NCI-H1105 (cell line): ENCODE measurements at regions not wholly inside any gene's neighbourhood (a gene's known extent, or its start where the extent isn't known, plus 50 kb on each side); places are given as distances from the start of the nearest gene placed in this dataset.
A peak's percentile ranks its signal among the peaks of the same experiment; 100 is the strongest.
"Not testable (repeated sequence)": the region's sequence is repeated elsewhere in the genome, so short reads cannot be mapped to it uniquely, and the experiment has no call there.

Experiments
- DNase-seq: peaks from one replicate; lab custom pipeline; 2025; lab: John Stamatoyannopoulos, UW

GRCh38 chr9:102506406-102506805, 488.7 kb upstream of the CYLC2 start:
- no peak for DNase-seq

DNA sequence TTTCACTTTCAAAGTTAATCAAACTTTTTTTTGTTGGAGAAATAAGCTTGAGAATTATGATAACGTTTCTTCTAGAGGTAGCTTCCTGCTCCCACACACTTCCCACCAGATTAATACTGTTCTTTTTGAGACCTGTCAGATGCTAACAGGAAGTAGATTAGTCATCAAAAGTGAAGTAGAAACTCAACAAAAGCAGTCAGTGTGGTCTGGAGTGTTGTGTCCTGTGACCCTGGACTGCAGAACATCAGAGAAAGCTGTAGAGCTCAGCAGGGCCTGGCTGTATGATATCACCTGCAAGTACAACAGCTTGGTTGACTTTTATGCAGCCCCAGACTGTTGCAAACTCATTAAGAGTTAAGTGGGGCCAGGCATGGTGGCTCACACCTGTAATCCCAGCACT, 495.7 kb upstream of the CYLC2 start:
- DNase-seq, result no peak

- DNase-seq, result no peak
These were observed 497.4 kb upstream of the CYLC2 start for GRCh38 chr9:102497709-102498108.

DNA sequence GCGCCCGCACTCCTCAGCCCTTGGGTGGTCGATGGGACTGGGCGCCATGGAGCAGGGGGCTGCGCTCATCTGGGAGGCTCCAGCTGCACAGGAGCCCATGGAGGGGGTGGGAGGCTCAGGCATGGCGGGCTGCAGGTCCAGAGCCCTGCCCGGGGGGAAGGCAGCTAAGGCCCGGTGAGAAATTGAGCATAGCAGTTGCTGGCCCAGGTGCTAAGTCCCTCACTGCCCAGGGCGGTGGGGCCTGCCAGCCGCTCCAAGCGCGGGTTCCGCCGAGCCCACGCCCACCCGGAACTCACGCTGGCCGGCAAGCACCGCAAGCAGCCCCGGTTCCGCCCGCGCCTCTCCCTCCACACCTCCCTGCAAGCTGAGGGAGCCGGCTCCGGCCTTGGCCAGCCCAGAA, 508.2 kb upstream of the CYLC2 start:
- DNase-seq, result not testable (repeated sequence)

- DNase-seq, result no peak
These were observed 511.5 kb upstream of the CYLC2 start for GRCh38 chr9:102483651-102484050.

DNA sequence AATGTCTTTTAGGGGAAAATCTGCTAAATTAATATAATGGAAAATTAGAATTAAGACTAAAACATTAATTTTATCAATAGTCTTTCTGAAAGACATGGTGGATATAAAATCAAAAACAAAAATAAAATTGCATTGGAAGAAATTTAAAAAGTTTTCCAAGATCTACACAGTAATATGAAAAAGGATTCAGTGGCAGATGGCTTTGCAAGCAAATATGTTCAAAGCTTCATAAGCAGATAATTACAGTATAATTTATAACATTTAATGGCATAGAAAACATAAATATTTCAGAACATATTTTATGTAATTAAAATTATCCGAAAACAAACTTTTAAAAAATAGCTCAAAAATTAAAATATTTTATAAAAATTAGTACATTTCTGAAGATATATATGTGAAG, 512.4 kb upstream of the CYLC2 start:
- DNase-seq, result no peak

DNA sequence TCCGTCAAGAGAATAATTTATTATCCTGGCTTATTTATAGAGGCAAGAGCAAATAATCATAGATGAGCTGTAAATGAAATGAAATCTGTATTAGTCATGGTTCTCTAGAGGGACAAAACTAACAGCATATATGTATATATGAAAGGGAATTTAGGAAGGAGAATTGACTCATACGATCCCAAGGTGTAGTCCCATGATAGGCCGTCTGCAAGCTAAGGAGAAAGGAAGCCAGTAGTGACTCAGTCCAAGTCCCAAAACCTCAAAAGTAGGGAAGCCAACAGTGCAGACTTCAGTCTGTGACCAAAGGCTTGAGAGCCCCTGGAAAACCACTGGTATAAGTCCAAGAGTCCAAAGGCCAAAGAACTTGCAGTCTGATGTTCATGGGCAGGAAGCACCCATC, 515.9 kb upstream of the CYLC2 start:
- no peak for DNase-seq

DNA sequence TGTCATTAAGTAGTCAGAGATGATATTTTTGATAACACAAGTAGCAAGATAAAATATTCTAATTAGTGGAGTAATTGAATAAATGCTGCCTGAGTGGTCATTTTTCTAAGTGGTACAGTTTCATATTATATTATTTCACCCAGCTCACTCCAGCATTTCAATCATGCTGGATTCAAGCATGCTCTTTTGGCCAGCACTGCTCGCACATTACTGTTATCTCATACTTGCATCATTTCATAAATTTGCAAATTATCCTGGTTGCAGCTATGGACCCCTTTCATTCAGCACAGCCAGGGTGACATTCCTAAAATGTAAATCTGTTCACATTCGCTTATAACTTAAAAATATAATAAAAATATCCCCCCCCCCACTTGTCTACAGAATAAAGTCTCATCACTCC, 520.8 kb upstream of the CYLC2 start:
- DNase-seq, result peak; percentile 7

DNA sequence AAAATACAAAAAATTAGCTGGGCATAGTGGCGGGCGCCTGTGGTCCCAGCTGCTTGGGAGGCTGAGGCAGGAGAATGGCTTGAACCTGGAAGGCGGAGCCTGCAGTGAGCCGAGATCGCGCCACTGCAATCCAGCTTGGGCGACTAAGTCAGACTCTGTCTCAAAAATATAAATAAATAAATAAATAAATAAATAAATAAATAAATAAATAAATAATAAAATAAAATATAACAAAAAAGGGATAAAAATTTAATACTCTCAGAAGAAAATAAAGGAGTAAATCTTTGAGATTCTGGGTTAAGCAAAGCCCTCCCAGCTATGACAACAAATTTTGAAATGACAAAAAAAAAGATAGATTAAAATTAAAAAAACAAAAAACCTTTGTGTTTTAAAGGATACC, 525.7 kb upstream of the CYLC2 start:
- DNase-seq, result not testable (repeated sequence)

DNA sequence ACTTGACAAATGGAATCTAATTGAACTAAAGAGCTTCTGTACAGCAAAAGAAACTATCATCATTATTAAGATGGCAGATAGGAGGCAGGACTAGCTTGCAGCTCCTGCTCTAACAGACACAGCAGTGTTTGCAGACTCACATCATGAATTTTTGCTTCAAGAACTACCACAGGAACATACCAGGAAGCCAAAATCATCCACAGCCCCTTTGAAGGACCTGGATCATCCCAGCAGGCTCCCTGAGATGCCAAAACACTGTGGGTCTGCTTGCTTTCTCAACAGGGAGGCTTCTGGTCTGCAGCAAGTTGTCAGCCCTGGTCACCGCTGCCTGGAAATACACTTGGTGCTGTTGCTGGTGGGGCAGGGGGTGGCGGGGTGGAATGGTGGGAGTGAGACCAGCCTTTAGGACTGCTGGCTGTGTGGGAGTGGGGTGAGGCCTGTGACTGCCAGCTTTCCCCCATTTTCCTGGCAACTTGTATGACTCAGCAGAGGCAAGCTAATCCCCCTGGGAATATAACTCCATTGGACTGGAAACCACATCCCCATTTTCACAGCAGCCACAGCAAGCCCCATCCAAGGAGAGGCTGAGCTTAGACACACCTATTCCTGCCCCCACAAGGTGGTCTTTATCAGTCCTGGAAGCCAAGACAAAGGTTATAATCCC, 533.8 kb upstream of the CYLC2 start:
- no peak for DNase-seq

DNA sequence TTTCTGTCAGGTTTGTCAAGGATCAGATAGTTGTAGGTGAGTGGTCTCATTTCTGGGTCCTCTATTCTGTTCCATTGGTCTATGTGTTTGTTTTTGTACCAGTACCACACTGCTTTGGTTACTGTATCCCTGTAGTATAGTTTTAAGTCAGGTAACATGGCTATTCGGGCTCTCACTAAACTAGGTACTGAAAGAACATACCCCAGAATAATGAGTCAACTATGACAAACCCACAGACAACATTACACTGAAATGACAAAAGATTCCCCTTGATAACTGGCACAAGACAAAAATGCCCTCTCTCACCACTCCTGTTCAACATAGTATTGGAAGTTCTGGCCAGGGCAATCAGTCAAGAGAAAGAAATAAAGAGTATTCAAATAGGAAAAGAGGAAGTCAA, 535.3 kb upstream of the CYLC2 start:
- DNase-seq, result no peak

GRCh38 chr9:102456562-102456961, 538.6 kb upstream of the CYLC2 start:
- DNase-seq, result no peak

DNA sequence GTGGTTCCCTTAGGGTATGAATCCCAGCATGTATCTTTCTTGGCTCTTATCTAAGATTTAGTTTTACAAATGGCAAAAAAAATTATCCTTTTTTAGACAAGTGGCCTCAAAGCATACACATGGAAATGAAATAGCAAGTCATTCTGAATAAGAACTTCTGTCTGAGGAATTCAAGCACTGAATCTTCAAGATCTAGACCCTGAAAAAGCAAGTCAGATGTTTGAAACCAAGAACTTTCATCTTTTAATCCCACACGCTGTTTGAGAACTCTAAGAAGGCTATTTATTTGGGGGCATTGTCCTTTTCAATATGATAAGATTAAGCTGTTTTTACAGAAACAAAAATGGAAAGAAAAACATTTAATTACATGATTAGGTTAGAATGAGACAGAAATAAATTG, 549.2 kb upstream of the CYLC2 start:
- no peak for DNase-seq

DNA sequence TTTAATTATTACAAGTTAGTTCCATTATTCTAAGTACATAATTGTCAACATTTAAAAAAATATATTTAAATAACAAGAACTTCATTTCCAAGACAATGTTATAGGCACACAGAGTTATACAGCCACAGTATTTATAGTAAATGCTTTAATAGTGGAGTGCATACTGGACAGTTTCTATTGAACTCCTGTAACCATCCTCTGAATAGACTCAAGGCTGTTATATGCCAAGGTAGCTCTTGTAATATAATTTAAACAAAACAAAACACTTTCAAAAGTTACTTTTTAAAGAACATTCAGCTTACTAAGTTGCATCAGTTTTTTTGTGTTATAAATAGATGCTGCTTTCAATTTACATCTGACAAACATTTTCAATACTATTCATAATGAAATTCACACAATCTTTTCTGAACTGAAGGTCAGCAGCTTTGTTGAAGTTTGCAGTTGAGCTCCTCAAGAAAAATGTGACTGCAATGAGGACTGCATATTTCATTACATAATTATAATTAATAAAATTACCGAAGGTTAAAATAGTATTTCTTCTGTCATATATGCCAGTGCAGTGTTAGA, 549.9 kb upstream of the CYLC2 start:
- DNase-seq, result no peak

GRCh38 chr9:102439583-102439982, 555.5 kb upstream of the CYLC2 start:
- DNase-seq, result no peak

DNA sequence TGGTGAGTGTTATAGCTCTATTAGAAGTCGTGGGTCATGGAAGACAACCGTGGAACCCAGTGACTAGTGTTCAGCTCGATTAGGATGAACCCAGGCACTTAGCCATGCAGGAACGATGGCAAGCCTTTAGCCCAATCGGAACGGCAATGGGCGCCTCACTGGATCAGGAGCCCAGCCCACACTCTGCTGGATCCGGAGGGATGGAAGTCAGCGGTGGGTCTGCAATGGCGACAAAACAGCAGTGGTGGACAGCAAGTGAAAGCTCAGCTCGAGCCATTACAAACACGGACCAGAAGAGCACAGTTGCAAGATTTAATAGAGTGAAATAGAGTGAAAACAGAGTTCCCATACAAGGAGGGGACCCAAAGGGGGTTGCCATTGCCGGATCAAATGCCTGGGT, 558.5 kb upstream of the CYLC2 start:
- not testable (repeated sequence) for DNase-seq

DNA sequence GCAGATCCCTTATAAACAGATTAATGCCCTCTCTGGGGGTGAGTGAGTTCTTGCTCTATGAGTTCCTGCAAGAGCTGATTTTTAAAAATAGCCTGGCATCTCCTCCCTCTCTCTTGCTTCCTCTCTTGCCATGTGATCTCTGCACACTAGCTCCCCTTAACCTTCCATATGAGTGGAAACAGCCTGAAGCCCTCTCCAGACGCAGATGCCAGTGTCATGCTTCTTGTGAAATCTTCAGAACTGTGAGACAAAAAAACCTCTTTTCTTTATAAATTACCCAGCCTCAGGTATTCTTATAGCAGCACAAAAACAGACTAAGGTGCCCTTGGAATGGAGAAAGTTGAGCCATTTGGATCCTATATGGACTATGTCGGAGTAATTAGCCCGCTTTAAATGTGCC, 559.7 kb upstream of the CYLC2 start:
- DNase-seq, result no peak

DNA sequence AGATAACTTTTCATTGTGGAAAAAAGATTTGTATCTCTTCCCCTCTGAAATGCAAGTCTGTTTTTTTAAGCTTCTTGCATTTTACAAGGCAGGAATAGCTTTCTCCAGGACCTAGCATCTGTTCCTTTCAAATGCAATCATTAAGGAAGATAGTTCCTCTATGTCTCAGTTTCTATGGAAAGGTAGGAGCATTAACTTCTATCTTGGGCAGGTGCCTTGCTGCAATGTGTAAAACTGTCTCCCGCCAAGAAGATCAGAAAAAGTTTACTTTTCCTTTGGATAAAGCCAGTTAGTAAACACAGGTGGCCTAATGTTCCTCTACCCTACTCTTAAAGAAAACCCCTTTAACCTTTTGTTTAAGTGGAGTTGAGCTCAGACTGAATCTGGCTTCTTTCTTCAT, 560.6 kb upstream of the CYLC2 start:
- no peak for DNase-seq

DNA sequence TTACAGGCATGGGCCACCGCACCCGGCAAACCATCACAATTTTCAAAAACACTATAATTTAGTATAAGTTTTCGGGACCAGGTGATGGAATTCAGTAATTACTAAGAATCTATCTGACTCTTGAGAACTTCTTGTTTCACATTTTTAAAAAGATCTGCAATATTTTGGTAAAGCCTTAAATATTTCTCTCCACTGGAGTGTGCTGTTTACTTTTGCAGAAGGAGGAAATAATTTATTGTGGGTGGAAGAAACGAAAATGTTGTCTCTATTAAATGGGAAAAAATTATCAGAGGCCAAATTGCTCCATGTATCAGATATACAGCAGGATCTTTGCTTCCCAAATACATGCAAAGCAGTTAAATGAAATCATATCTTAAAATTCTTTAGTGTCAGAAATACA, 566.8 kb upstream of the CYLC2 start:
- no peak for DNase-seq

DNA sequence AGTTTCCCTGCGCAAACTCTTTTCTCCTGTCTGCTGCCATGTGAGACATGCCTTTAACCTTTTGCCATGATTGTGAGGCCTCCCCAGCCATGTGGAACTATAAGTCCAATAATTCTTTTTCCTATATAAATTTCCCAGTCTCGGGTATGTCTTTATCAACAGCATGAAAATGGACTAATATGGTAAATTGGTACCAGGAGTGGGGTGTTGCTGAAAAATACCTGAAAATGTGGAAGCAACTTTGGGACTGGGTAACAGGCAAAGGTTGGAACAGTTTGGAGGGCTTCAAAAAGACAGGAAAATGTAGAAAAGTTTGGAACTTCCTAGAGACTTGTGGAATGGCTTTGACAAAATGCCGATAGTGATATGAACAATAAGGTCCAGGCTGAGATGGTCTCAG, 578.9 kb upstream of the CYLC2 start:
- not testable (repeated sequence) for DNase-seq

DNA sequence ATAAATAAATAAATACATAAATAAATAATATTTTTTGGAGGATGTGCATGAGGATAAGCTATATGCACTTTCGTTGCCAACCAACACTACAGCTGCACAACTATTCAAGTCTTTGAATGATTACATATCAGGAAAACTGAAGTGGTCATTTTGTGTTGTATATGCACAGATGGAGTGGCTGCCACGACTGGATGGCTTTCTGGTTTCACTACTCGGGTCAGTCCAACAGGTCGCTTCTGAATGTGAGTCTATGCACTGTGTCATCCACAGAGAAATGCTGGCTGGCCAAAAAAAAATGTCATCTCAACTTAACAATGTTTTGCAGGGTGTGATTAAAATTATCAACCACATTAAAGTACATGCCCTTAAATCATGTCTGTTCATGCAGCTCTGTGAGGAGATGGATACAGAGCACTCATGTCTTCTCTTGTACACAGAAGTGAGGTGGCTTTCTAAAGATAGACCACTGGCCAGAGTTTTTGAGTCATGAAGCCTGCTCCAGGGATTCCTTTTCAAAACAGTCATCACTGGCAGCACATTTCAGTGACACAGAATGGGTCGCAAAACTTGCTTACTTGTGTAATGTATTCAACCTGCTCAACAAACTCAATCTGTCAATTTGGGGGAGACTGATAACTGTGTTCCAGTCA, 589.8 kb upstream of the CYLC2 start:
- DNase-seq, result no peak

DNA sequence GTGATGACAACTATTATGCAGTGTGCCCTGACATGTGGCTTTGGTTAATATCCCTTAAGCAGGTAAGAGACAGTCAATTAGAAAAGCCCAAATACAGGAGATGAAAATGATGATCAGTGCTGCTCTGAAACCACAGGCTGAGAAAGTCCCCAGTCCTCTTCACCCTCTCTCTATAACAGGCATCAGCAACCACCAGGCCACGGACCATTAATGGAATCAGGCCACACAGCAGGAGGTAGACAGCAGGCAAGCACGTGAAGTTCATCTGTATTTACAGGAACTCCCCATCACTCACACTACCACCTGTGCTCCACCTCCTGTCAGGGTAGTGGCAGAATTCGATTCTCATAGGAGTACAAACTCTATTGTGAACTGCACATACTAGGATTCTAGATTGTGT, 591.6 kb upstream of the CYLC2 start:
- DNase-seq, result no peak

GRCh38 chr9:102398205-102398604, 596.9 kb upstream of the CYLC2 start:
- DNase-seq, result no peak

GRCh38 chr9:102385620-102386019, 609.5 kb upstream of the CYLC2 start:
- DNase-seq, result not testable (repeated sequence)
